HG03097 (cell line): ENCODE measurements at regions not wholly inside any gene's neighbourhood (a gene's known extent, or its start where the extent isn't known, plus 50 kb on each side); places are given as distances from the start of the nearest gene placed in this dataset.

ENCODE experiments used
- ATAC-seq: cut with Tn5 transposase; IDR thresholded peaks from one replicate; pipeline ENCODE4 v1.9.1; 2021; ENCODE audit not compliant: unreplicated experiment, low FRiP score

DNA sequence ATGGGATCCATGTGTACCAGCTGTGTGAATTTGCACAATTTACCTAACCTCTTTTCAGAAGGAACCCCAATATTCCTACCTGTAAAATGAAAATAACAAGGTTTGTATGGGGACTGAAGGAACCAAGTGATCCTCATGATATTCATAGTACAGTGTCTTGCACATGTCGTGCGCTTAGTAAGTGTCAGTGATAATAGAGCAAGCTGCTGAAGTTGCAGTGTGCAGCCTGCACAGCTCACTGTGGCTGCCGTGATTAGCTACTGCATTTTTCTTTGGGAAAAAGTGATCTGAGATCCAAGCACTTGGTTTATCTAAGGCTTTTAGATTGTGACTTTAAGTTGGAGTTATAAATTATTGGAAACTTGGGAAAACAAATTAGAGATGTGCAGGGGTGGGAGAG, 135.9 kb upstream of the FRY start:
- ATAC-seq = no peak

DNA sequence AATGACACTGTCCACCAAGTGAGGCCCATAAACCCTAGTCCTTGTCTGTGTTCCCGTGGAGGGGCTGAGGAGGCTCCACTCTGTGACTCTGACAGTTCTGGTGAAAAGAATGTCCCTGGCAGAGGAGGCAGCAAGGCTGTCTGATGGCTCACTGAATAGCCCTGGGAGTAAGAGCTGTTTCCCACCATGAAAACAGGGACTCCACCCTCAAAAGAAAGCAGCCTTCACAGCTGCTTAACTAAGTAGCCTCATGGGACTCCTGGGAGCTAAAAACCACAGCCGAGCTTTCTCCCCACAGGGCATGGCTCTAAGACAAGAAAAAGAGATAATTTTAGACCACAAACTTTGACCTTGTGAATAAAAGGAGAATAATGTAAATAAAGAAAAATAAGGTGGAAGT, 135.1 kb upstream of the FRY start:
- peak; percentile 42 for ATAC-seq

DNA sequence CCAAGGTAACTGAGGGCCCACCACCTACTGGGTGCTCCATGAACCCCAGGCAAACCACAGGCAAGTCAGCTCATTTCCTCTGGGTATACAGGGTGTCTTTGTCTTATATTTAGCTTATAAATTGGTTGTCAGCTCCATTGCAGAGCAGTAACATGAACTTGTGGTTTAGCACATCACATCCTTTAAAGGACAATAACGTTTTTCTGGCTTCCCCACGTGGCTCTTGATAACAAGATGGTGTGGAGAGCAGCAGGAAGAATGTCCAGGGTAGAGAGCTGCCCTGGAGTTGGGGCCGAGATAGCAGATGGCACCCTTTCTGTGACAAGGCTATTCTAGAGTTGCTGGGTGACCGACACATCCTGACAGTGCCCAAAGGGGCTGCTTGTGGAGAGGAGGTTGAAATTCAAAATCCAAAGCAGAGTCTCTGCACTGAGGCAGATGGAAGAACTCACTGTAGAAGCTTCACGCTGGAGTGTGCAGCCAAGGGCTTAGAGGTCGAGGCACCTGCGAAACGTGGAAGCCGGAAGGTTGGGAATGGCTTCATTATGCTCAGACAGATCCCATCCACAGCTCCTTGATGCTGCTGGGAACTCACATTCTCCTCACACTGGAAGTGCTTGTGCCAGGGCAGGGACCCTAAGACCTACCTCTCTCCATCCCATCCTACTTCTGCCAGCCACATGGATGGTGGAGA, 133.0 kb upstream of the FRY start:
- ATAC-seq = no peak

DNA sequence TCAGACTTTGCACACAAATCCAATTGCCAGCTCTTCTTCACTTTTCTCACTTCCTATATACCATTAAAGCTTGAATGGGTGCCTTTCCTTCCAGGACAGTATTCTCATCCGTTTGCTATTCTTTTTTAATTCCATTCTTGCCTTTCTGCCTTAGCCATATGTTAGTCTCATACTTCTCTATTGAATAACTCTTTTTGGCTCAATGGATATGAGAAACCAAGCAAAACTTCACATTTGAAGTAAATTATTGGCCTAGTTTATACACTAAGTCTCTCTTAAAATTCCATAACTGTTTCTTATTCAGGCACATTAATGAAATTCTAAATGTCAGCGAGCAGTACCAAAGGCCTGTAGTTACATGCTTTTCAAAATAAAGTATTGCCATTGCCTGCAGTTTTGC, 129.6 kb upstream of the FRY start:
- no peak for ATAC-seq

DNA sequence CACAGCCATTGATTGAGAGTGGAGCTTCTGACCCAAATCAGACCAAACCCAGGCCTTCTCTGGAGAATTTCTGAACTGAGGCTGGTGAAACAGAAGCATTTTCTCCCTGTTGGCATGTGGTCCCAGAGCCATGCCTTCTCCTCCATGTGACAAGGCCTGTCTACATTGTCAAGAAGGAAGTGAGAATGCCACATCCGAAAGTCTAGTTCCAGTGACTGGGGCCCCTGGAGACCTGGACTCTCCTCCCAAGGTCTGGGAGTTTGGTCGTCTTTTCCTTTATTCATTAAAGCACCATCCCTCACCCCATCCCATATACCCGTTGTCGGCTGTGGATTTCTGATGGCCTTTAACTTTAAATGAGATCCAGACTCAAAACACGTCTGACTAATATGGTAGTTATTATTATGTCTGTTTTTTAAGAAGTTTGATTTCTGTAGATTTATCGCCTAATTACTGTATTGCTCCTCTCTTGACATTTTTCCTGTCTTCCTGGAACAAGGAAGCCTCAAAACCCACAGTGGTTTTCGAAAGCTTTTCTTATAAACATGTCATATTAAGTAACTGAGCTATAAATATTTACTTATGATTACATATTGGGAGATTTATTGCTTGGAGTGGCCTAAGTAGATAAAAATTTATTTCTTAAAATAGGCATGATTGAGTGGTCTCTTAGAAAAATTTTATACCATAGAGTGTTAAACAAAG, 128.3 kb upstream of the FRY start:
- no peak for ATAC-seq

DNA sequence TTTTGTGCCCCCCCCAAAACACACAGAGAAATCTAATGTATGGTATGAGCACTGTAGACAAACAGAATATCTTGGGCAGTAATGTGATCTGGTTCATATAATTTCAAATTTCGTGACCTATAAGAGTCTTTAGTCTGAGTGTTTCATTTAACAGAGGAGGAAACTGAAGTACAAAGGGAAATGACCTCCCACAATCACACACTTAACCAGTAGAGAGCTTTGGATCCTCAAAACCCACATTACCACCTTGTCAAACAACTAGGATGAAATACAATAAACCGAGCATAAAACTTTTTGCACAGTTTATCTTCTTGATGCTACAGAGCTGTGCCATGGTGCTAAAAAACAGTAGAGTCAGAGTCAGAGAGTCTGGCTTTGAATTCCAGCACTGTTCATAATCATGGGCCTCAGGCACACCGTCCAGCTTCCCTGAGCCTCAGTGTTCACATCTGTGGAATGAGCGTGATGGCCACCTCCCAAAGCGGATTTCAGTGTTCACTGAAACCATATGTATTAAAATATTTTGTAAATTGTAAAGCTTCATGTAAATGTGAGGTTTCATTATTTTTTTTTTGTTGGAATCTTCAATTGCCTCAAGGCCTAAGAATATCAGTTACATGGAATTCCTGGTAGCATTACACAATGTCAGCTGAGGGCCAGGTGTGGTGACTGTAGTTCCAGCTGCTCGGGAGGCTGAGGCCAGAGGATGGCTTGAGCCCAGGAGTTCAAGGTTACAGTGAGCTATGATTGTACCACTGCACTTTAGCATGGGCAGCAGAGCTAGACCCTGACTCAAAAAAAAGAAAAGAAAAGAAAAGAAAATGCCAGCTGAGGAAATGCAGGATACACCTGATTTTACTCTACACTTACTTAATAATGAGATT, 126.4 kb upstream of the FRY start:
- ATAC-seq = no peak

DNA sequence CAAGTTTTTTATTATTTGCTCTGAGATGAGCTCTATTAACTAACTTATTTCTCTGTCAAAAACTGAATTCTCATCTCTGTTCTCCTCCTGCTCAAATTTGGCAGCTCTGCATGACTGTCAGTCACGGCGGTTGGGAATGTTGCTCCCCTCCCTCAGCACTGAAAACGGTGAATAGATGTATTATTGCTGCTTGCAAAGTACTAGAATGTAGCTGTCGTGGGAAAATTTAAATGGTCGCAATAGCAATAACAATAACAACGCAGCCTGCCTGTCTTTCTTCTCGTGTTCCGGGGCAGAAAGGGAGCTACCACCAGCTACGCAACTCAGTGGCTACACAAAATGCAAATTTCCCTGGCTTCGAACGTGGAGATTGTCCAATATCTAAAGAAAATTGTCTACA, 125.6 kb upstream of the FRY start:
- no peak for ATAC-seq

DNA sequence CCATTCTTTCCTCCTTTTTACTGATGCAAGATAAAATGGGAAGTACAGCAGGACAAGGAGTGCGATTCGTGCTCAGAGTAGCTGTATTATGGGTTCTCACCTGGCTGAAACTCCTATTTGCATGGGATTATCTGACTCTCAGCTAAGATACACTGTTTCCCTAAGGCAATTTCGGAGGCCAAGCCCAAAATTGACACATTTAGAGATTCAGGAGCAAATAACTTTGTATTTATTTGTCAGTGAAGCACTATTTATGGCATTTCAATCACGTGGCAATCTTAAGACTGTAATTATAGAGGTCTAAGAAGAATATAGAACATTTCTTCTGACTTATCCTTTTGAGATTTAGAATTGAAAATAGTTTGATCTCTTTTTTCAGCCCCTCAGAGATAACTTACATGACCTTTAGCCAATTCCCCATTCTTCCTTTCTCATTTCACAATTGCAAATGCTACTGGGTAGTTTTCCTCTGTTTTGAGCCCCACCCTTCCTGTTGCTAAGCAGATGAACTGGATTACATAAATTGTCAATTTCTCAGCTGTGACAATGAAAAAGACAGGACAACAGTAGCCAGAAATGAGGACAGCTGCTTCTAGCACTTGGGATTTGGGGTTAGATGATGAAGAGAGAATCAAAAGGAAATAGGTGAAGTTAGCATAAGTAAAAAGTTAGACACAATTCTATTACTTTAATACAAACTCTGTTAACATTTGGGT, 122.7 kb upstream of the FRY start:
- ATAC-seq = no peak

DNA sequence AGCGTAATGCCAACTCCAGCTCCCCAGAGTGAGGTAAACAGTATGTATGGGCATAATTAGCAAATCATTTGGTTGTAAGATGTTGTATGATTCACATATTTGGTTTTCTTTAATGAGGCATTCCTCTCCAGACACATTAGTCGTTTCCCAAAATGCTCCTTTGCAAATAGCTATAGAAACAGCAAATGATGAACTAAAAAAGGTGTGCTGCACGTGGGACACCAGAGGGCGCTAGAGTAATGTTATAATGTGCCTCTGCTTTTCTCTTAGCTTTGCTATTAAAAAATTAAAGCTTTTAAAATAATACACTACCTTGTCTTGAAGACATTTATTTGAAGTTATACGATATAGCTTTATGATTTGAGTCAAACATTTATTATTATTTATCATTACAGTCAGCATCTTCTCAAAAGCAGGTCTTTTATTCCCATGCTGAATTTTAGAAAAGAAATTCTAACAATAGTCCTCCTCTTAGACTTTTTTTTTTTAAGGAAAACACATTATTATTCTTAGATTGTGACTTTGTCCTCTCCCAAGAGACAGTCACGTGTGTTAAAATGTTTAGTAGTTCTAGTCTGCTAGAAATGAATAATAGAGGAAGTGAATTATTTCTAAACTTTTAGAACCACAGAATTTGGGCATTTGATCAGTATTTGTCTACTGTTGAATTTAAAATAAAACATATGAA, 121.6 kb upstream of the FRY start:
- no peak for ATAC-seq

DNA sequence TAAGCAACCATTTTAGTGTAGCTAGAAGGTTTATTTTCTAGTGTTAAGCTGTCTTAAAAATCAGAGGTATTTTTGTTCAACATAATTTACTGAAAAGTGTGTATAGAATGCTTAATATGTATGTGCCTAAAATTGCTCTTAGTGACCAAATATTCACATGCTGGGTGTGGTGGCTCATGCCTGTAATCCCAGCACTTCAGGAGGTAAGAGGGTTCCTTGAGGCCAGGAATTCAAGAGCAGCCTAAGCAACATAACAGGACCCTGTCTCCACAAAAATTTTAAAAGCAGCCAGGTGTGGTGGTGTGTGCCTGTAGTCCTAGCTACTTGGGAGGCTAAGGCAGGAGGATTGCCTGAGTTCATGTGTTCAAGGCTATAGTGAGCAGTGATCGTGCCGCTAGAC, 120.9 kb upstream of the FRY start:
- no peak for ATAC-seq

DNA sequence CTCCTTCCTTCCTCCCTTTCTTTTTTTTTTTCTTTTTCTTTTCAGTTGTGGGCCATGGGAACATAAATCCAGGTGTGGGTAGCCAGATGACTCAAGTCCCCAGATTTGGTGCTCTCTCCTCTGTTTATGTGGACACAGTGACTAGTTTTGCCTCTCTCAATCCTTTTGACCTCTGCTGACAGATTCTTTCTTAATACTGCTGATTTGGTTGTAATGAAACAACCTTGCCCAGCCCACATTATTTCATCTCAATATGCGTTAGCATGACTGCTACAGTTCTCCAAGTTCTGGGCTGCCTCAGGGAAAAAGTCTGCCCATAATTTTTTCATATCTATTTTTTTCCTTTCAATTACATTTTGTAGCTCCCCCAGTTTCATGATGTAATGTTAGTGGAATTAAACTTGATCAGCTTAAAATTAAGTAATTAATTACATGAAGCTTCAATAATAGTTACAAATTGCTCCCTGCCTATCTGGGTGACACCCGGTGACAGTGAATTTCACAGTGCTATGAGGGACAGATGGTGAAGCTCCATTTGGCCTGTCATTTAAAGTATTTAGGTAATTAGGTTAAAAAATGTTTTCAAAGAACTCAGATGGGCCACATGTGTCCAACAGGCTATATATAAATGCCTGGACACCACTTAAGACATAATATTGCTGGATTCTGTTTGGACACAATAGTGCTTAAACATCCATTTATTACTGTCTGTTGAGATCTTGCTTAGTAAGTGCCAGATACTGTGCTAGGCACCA, 118.8 kb upstream of the FRY start:
- ATAC-seq = no peak

DNA sequence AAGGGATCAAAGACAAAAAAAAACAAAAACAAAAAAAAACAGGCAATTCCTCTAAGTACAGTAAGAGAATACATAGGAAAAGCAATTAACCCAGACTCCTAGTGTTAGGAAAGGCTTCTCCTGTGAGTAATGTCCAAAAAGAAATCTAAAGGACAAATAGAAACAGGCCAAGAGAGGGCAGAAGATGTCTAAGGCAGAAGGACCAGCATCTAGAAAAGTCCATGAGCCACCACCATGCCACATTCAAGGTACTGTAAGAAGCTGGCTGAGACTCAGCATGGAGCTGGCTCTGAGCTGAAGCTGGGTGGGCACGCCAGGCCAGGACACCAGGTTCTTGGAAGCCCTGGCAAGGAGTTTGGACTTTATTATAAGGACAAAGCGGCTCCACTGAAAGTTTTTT, 118.1 kb upstream of the FRY start:
- ATAC-seq = no peak

DNA sequence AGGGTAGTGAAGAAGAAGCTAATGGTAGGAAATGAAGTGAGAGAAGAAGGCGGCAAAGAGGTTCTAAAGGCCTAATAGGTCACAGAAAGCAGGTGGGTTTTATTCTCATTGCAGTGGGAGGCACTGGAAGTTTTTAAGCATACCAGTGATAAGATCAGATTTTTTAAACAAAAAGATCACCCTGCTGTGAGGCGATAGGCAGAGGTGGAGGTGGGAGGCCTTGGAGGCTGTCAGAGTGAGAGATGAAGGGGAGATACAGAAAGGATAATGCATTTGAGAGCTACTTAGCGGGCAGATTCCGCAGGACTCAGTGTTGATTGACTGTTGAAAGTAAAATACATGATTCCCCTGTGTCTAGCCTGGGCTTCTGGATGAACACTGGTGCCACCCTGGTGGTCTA, 116.7 kb upstream of the FRY start:
- ATAC-seq = no peak

DNA sequence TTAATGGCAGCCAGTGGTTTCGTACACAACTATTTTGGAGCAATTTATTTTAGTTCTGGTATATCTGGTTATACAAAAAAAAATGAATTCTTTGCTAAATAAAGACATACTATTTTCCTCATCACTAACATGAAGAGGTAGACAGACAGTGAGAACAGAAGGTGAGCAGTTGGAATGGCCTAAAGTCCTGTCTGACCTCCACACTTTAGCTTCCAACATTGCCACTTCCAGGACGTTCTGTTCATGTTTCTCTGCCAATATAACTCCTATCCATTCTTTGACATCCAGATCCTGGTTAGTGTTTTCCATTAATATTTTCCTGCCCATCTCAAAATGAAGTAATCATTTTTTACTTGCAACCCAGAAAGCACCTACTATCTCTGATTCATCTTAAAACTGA, 112.9 kb upstream of the FRY start:
- no peak for ATAC-seq

DNA sequence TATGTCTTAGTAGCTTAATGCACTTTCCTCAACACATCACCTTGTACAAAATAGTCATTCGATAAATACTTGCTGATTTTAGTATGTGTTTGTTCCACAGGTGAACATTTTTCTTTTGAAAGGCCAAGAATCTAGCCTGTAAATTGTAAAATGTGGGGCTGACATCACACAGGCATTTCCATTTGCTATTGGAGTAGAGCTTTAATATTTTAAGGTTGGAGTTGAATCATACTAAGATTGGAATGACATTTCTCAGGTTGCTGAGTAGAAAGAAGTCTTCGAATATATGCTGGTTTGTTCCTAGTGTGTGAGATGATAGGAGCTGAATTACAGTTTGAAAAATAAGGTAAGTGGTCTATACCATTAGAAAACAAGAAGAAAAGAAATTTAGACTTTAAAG, 112.3 kb upstream of the FRY start:
- ATAC-seq = no peak

DNA sequence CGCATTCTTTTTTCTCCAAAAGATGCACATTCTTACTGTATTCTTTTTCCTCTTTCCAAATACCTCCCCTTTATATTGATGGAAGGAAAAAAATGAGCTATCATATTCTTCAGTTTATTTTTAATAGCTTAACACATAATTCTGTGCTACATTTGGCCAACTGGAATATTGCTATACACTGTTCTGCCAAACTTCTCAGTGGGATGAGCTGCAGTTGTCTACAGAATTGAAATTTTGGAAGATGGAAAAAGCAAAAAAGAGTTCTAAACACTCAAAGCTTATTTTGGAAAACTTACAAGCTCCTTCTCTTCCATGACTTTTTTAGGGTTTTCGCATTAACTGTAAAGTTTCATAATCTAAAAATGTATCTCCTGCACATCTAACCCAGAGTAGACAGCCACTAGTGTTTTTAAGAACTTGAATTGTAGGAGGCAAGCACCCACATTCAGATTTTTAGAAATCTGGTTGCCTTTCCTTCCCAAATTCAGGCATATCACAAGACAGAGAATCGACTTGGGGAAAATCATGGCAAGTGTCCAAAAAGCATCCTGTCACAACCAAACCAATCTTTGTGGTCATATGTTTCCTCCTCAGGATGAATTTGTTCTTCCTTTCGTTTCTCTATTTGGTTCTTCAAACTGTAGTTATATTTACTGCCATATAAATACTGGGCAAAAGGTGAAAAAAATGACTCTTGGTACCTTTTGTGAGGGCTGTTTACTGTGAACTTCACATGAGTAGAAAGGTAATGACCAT, 111.4 kb upstream of the FRY start:
- ATAC-seq = no peak

DNA sequence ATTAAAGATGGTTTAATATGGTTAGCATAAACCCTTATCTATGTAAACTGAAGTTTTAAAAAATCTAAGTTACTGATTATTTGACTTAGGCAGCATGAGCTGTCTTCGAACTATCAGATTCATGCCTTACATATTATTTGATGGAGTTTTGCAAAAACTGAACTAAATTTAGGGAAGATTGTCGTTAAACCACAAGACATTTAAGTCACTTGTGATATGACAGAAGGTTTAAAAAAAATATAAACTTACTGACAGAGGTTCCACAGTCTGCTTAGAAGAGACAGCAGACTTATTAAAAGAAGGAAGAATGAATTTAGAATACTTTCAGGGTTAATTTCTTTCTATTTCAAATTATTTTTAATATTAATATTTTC, 110.9 kb upstream of the FRY start:
- ATAC-seq = no peak

DNA sequence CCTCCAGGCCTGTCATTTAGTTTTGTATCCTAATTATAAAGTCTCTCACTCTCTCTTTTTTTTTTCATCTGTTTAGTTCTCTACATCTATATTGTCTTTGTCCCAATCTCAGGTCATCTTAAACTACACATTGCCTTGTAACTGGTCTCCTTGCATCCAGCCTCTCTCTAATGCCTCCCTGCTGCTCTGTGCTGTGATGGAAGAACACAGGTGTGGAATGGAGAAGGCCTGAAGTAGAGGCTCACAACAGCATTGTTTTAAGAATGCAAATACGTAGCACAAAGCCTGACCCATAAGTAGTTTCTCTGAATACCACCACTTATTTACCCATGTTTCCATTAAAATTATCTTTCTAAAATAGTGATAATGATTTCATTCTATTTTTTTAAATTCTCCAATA, 108.8 kb upstream of the FRY start:
- ATAC-seq = no peak

DNA sequence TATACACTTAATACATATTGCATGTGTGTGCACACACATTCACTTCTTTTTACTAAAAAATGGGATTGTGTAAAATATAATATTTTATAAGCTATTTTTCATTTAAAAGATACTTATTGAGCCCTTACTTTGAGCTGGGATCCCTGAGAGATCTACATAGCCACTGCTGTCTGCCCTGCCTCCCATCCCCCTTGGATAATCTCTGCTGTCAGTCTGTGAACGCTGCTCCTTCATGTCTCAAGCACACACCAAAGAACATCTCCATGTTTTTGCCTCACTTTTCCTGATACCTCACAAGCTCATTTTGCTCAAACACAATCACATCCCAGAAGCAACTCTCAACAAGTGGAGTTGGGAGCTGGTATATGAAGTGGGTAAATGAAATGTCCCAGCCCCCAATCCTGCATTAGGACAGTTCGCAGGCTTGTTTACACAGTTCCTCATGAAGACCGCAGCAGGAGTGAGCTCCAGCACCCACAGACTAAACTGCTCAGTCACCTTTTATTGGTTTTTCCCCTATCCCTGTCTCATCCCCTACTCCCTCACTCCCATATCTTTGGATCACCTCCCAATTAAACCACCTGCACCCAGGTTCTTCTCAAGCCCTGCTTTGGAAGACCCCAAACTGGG, 108.3 kb upstream of the FRY start:
- ATAC-seq = no peak
